GM19240 (cell line): ENCODE measurements at regions not wholly inside any gene's neighbourhood (a gene's known extent, or its start where the extent isn't known, plus 50 kb on each side); places are given as distances from the start of the nearest gene placed in this dataset.

Experiments
- DNase-seq: peaks from one replicate; pipeline ENCODE4 v3.0.0; 2011; ENCODE audit warnings: low spot score; ENCODE audit not compliant: insufficient read length

DNA sequence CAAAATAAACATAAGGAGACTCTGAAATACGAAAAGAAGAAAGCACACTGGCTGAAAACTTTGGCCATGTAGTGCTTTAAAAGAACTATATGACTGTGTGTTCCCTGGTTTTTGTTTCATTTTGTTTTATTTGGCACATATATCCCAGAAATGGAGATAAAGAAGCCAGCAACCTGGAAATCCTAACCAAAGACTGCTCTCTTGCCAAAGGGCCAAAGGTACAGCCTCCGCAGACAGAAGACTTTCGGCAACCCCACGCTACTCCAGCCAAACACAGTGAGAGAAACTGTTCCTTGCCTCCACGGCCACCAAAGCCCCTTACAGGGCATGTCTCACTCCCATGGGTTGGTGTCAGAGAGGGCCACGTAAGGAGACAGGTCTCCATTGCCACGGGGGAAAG, 381.2 kb upstream of the NETO1 start:
- no peak for DNase-seq

DNA sequence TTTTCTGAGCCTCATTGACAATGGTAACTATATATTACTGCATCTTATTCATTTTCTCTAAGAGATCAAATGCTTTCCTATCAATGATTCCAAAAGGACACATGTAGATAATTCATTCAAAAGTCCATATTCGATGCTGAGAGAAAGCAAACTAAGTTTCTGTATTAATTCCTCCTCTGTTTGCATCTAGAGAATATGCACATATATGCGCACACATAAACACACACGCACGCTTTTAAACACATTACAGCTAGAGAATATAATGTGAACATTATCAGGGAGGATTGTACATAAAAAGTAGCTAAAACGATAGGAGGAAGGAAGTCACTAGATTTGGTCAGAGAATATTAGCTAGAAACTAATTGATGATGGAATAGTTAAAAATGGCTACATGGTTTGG, 379.0 kb upstream of the NETO1 start:
- no peak for DNase-seq

DNA sequence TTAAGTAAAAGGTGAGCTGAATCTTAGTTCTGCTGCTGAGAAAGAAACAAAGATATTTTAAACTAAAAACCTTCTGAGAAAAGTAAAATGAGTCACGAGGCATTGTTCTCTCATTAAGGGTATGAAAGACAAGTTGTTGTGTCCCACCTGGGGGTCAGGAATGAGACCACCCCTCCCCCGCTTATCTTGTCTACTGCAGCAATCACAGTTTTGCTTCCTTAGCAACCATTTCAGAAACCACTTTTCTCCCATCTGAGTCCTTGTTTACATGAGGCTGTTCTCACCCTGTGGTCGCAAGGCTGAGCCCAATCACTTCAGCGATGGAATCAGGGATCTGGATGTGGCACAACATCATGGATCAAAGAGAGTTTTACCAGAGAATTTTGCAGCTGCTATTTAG, 377.6 kb upstream of the NETO1 start:
- DNase-seq: no peak

DNA sequence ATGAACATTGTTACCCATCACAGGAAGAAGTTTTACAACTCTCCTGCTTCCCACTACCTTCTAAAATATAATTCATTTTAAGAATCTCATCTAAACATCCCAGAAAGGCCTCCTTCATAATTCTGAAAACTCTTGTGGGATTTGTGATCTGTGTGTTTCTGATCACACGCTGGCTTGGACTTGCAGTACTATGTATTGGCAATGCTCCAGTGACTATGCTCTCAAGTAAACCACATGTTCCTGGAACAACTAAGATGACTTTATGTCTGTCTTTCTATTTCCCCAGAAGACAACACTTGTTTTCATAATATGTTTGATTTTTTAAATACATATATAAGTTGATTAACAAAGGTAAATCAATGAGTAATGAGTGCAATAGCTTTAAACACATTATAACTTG, 376.6 kb upstream of the NETO1 start:
- no peak for DNase-seq

DNA sequence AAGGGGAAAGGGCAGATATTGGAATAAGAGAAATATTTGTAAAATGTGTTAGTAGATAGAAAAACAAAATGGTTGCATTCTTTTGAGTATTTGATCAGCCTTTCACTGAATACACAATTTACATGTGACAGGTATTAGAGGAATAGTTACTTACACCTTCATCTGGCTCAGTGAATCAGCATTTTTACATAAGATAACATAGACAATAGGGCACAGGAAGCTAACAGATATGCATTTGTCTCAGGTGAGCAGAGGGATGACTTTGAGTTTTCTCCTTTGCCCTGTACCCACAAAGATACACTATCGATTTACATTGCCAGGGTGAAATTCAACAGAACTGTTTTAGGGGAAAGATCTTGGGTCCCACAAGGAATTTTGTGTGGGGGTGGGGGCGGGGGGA, 373.1 kb upstream of the NETO1 start:
- no peak for DNase-seq

DNA sequence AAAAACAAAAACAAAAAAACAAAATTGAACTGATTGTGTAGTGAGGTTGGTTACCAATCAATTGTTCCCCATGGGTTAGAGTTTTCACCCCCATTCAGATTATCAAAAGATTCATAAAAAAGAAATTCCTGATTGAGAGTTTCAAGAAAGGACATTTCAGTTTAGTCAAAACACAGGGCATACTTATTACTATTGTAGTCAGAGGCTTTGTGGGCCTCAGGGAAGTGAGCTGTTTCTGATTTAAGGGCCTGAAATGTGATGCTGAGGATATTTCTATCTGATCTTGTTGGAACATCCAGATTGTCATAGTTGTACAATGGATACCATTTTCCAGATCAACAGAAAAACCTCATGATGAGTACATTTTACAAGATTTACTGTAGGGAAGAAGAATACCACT, 368.1 kb upstream of the NETO1 start:
- DNase-seq: no peak

DNA sequence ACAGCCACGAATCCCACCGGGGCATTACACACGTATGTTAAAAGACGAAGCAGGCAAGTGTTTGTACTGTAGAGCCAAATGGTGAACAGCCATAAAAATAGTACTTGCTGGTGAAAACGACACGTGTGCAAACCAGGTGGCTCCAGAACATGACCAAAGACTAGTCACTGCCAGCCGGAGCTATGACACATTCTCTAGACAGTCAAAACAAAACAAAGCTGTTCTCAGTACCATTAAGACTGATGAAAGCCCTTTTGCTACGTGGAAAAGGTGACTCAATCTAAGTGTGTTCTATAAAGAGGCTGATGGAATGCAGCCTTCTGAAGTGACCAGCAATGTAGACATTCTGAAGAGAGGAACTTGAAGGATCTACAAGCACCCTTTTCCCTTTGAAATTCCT, 367.7 kb upstream of the NETO1 start:
- no peak for DNase-seq

DNA sequence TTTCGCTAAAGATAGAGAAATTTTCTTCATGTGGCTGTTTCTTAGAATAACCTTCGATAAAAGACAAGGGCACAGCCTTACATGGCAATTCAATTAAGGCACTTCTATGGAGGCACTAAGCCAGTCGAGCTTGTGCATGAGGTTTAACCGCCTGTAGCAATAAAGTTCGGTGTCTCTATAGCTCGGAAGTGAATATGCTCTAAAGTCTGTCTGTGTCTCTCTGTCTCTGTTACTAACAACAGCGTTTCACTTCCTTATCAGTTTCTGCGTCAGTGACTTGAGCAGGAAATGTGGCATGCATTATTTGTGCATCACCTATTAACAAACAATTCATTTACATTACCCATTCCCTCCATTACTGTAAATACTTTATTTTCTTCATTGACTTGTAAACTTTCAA, 365.1 kb upstream of the NETO1 start:
- DNase-seq: no peak

DNA sequence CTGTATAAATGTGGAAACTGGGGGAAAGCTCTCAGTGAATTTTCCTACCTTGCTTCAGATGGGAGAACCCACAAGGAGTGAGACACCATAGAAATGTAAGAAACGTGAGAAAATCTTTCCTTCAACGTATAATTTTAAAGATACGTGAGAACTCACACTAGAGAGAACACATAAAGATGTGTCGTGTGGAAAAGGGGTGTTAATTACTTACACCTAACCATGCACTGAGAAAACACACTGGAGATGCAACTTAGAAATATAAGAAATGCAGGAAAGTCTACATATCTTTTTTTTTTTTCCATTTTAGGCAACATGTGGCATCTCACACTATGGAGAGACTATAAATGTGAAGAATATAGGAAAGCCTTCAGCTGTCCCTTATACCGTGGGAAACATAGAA, 352.9 kb upstream of the NETO1 start:
- no peak for DNase-seq

DNA sequence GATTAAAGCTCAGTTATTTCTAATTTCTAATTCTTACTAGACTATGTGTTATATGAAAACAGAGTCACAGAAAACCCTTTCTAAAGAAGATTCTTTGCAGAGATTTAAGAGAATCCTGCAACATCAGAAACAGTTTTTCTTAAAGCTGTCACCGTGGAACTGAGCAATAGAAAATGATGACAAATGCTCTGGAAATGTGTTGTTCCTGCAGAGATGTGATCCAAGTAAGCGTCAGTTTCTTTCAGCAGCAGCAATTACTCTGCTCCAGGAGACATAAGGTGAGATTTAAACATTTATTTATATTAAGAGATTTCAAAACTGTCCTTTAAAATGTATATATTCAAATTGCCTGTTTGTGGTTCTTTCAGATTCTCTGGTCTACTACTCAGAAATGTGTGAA, 350.5 kb upstream of the NETO1 start:
- DNase-seq: no peak

DNA sequence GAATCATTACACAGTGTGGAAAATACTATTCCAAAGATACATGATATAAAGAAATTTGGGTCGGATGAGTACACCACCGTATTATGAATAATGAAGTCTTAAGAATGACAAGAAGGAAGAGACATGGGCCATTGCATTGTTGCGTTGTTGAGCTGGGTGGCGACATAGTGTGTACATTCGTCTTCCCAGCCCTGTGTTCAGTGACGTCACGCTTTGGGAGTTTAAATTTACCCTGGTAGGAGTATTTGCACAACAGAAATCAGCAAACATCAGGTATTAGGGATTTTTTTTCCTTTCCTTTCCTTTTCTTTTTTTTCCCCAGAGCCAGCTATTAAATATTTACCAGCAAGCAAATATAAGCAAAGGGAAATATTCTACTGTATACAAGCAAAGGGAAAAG, 347.2 kb upstream of the NETO1 start:
- DNase-seq: no peak

DNA sequence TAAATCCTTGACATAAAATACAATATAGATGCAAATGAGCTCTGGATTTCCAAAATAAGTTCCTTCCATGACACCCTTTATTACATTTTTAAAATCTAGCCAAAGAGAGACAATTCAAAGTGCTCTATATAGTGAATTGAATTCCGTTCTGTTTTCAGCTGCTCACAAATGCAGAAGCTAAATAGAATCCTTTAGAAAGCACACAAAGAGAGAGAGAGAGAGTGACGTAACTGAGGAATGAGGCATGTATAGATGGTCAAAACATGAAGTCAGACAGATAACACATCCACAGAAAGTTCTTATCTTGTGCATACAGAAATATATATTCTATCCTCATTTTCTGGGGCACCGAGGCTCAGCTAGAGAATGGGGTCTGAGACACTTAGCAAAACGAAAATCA, 344.7 kb upstream of the NETO1 start:
- DNase-seq: no peak

DNA sequence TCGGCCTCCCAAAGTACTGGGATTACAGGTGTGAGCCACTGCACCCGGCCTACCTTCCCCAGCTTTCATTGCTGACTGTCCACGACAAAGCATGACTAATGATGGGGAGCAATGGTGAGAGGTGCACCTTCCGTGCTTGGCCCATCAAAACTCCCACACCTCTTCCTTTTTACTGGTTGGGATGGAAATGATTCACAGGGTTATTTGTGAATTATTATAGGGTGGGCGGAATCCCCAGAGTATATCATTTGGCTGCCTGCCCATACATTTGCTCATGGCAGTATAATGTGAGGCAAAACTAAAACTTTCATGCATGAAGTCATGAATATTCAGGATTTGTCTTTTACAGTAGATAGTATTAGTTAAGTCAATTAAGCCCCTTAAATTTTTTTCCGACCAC, 334.2 kb upstream of the NETO1 start:
- DNase-seq: no peak

DNA sequence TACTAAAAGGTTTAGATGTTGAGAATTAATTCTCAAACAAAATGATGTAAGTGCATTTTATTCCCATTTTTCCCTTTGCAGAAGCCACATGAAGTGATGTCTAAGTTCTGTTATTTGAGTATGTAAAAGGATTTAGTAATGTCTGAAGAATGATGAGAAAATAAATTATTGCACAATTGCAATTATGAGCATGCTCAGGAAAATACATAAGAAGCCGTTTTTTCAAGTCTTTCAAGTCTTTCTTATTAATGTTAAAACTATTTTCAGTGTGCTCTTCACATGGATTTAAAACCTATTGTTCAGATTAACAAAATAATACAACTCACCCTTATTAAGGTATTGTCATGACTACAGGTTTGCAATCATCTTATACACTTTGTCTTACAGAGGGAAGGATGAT, 331.4 kb upstream of the NETO1 start:
- DNase-seq: no peak

DNA sequence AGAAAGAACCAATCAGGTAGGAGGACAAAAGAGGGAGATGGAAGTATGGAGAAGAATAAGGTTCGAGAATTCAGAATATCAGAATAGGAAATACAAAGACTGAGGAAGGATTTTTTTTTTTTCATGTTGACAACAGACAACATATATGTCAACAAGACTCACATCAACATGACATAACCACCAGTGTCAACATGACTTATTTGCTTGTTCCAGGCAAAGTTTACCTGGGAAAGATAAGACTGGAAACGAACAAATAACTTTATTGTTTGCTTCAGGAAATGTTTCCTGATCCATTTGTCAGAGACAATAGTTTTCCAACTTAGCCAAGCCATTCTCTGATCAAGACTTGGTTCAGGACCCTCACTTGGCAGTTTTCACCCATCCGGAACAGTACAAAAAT, 321.9 kb upstream of the NETO1 start:
- DNase-seq: no peak

DNA sequence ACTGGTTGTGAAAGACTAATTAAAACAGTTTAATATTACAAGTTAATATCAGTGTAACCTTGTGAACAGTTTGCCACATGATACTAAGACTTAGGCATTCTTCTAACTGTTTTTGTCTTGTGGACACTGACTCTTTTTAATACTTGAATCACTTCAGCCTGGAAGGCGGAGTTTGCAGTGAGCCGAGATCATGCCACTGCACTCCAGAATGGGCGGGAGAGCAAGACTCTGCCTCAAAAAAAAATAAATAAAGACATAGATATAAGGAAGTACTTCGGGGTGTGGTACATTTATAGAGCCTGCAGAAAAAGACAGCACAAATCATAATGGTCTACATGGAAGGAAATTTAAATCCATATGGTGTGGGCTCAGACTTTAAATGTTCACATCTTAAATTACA, 300.4 kb upstream of the NETO1 start:
- DNase-seq: no peak

DNA sequence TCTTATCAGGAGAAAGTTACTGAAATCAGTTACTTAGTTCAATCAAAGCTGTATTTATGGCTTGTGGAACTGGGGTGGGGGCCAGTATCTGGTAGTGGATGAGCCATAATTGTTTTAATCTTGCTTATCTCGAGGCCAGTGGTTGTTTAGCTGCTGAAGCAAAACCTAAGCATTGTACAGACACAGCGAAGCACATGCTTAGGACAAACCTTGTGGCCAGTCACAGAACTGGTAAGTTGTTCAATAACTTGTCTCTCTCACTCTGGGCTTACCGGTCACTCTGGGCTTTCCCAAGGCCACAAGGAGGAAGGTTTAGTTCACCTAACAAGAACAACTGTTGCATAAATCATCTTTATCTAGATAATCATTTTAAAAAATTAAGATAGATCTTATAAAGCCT, 296.6 kb upstream of the NETO1 start:
- no peak for DNase-seq

DNA sequence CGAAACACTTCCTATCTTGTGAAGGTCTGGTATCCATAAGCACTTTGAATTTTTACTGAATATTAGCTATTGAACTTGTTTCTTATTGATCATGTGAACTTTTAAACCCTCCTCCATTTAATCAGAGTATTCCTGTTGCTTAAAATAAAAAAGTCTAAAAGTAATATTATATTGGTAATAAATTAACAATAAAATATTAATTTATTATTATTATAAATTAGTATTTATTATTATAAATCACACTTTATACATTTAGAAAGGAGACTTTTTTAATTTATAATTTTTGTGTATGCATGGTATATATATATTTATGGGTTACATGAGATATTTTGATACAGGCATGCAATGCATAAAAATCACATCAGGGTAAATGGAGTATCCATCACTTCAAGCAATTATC, 295.4 kb upstream of the NETO1 start:
- DNase-seq: no peak

DNA sequence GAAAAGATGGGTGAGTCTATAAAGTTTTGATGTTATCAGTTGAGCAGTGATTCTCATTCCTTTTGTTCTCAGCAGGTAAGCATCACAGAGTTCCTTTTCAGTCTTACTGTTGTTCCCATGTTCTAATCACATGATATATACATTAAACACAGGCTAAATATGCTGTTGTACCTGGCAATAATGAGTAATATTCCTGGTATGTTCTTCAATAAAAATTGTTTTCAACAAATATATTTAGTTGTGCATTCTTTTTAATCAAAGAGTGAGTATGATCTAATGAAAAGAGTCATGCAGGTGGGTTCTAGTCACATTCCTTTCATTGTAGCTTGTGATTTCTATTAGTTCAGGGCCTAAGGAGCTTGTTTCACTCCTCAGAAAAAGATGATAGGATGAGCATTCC, 288.3 kb upstream of the NETO1 start:
- no peak for DNase-seq

DNA sequence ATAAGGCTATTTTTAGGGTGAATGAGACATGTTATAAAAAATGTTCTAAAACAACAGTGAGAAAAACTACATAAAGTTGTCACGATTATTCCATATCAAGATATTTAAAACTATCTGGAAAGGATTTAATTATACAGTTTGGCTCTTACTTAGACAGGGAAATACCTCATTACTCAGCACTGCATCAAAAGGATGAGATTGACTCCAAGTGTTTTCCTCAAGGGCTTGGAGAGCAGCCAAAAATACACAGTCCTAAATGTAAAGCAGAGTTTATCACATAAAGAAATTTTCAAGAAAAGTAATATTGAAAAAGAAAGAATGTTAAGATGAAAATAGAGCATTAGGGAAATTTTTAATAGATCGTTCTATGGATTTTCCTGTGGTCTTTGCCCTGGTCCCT, 285.5 kb upstream of the NETO1 start:
- no peak for DNase-seq

DNA sequence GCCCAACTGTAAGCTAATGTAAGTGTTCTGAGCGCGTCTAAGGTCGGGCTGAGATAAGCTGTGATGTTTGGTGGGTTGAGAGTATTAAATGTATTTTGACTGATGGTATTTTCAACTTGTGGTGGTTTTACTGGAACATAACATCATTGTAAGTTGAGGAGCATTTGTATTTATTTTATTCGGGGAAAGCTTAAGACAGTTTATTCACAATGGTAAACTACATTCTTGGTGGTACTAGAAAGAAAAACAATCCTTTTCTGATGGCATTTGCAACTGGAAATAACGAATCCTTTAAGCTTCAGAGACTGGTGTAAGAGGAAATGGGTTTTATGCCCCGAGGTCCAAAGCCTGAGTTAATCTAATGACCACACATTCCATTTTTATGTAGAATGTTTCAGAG, 283.3 kb upstream of the NETO1 start:
- no peak for DNase-seq

DNA sequence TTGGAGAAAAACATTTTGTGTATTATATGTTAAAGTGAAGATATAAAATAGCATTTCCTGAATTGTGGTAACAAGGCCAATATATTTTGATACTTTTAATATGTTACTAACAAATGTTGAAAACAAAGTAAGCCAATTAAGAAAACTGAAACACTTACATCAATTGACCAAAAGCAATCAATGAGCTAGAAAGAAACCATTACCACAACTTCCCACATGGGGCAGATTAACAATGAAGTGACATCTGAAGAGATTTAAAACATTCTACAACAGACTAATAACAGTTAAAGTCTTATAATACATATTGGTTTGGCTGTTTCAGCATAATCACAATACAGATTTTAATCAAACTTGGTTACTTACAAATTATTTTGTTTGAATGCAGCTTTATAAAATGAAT, 282.4 kb upstream of the NETO1 start:
- DNase-seq: no peak

DNA sequence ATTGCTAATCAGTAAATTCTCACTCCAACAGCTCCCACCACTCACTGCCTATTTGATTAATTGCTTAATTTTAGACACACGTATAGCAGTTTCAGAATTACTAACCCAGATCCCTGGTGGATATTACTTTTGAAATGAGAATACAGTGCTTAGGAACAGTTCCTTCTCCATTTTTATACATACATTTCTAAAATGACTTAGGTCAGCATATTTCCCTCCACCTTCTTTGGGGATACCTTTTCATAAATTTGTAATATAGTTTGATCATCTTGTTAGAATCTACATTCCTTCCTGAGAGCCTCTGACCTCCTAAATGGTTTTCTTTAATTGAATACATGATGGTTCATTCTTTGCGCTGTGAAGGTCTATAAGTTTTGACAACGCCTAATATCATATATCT, 279.8 kb upstream of the NETO1 start:
- no peak for DNase-seq

DNA sequence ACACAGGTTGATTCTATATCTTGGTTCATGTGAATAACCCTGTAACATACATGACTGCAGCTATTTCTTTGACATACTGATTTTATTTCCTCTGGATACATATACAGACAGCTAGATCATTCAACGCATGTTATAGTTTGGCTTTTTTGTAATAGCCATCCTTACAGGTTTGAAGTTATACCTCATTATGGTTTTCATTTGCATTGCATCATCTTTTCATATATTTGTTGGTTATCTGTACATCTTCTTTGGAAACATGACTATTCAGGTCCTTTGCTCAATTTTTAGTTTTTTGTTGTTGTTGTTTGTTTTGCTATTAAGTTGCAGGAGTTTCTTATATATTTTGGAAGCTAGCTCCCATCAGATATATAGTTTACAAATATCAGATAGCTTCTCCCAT, 276.2 kb upstream of the NETO1 start:
- DNase-seq: no peak

DNA sequence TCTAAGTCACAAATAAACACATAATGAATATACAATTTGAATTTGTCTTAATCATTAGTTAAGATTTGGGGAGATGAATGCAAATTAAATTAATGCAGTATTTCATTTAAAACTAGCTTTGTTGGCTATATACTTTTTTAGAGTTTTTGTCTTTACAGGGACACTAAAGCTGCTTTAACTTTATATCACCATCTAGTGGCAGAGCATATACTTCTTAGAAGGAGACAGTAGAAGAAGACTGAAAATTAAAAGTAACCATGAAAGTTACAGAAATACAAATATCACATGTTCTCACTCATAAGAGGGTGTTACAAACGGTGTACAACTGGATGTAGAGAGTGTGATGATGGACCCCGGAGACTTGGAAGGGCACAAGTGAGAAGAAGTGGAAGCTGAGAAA, 268.3 kb upstream of the NETO1 start:
- DNase-seq: no peak
